Activated naive CD4-positive, alpha-beta T cell treated with anti-CD3 and anti-CD28 coated beads for 36 hours (primary cell): ENCODE measurements at regions not wholly inside any gene's neighbourhood (a gene's known extent, or its start where the extent isn't known, plus 50 kb on each side); places are given as distances from the start of the nearest gene placed in this dataset.

ENCODE experiments used
- CTCF ChIA-PET: fragments of 350-600 bp; sonication (Branson Sonifier 250); formaldehyde crosslinking; loops from one replicate; lab custom pipeline; 2021; ENCODE audit warnings: antibody characterized with exemption; lab: Charles Lee
- DNase-seq: peaks from one replicate; pipeline ENCODE4 v3.0.0-alpha.2; 2020
- H3K27ac Mint-ChIP-seq: one replicate; pipeline ENCODE4 v1.8.0; 2021; ENCODE audit warnings: mild to moderate bottlenecking, mixed read lengths
- H3K27me3 Mint-ChIP-seq: one replicate; pipeline ENCODE4 v1.8.0; 2021; ENCODE audit warnings: low read depth, mixed read lengths
- H3K36me3 Mint-ChIP-seq: one replicate; pipeline ENCODE4 v1.8.0; 2021; ENCODE audit warnings: low read depth, mixed read lengths
- H3K4me1 Mint-ChIP-seq: one replicate; pipeline ENCODE4 v1.8.0; 2021; ENCODE audit warnings: low read depth, mixed read lengths
- H3K4me3 Mint-ChIP-seq: one replicate; pipeline ENCODE4 v1.8.0; 2021; ENCODE audit warnings: mild to moderate bottlenecking, moderate library complexity, mixed read lengths
- H3K9me3 Mint-ChIP-seq: one replicate; pipeline ENCODE4 v1.8.0; 2021; ENCODE audit warnings: mixed read lengths
- intact Hi-C: fragments of 100-400 bp; cut with micrococcal nuclease; formaldehyde crosslinking; loops from one replicate; pipeline ENCODE4 v1.15.1; 2023

DNA sequence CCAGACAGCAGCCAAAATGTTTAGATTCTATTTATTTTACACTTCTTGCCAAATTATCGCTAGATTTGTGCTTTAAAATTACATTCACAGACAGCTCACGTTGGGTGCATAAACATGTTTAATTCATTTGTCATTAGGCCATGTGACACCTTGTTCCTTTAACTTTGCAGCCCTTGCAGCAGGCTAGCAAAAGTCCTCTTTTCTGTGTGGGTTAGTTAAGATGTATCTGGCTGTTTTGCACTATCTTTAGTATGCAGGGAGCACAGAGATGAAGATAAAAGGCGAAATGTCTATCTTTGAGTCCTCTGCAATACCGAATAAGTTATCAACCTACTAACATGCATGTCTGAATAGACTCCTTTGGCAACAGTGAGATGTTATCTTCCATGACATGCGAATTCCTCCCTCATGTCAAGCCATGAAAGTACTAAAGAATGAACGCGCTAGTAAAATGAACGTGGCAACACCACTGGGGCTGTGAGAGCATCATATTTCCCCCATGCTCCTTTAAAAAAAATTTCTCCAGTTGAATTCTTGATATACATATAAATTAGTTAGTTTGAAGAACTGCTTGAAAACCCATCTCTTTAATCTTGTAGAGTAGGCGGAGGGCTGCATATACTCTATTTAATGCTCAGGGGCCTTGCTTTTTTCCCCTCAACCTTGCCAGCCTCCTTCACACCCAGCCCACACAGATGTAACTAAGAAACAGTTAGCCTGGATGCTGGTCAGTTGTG is 620.4 kb upstream of the NR2F2 start:
- H3K27ac Mint-ChIP-seq: no peak overlapping the region

DNA sequence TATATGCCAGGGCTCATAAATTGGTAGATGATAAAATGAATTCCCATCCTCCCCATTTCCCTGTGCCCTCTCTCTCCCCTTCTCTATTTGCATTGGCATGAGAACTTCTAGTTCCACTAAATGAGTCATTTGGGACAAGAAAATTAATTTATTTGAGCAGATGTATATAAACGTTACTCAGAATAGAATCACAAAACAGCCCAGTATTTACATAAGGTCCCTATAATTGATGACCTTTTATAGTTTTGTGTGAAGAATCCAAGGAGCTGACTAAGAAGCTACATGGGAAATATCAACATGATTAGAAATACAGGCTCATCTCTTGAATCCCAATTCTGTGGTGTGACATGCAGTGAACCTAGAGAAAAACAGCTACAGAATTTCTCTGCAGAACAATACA is 617.7 kb upstream of the NR2F2 start:
- intact Hi-C loops: no loop called here
- no peaks in the 10 kb centered on the region for H3K36me3 Mint-ChIP-seq
- no peak overlapping the region for H3K4me3 Mint-ChIP-seq
- H3K27ac Mint-ChIP-seq: no peak overlapping the region
- CTCF ChIA-PET: no interaction called here
- H3K27me3 Mint-ChIP-seq: no peaks in the 10 kb centered on the region
- no peaks in the 10 kb centered on the region for H3K9me3 Mint-ChIP-seq
- no peak for DNase-seq
- H3K4me1 Mint-ChIP-seq: peaks cover 3% of the 10 kb centered on the region

More for the DNA sequence above, 620.4 kb upstream of the NR2F2 start:
- no peak for DNase-seq
- CTCF ChIA-PET: no interaction called here
- intact Hi-C loops: no loop called here
- Mint-ChIP-seq H3K4me3 (no peak overlapping the region), H3K36me3 (no peaks in the 10 kb centered on the region), H3K27me3 (peaks cover 9% of the 10 kb centered on the region), H3K4me1 (no peaks in the 10 kb centered on the region), H3K9me3 (no peaks in the 10 kb centered on the region)

DNA sequence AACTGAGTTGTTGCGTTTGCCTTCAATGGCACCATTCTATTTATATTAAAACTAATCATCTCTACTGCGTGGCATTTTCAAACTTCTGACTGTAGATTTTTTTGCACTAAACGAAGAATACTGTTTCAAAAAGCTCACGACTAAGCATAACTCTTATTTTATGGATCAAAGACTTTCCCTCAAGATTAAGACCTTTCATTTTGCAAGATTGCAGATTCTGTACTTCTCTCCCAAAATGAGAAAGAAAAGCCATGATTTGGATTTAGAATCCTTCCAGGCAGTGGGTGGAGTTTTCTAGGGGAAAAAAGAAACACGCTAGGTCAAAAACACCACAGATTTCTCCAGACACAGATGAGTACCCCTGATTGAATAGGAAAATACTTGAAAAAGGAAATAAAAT is 617.2 kb upstream of the NR2F2 start:
- CTCF ChIA-PET: no interaction called here
- no peak for DNase-seq
- Mint-ChIP-seq H3K27me3 (no peaks in the 10 kb centered on the region), H3K4me3 (no peak overlapping the region), H3K27ac (no peak overlapping the region), H3K9me3 (no peaks in the 10 kb centered on the region), H3K4me1 (peaks cover 3% of the 10 kb centered on the region), H3K36me3 (no peaks in the 10 kb centered on the region)
- intact Hi-C loops: no loop called here

DNA sequence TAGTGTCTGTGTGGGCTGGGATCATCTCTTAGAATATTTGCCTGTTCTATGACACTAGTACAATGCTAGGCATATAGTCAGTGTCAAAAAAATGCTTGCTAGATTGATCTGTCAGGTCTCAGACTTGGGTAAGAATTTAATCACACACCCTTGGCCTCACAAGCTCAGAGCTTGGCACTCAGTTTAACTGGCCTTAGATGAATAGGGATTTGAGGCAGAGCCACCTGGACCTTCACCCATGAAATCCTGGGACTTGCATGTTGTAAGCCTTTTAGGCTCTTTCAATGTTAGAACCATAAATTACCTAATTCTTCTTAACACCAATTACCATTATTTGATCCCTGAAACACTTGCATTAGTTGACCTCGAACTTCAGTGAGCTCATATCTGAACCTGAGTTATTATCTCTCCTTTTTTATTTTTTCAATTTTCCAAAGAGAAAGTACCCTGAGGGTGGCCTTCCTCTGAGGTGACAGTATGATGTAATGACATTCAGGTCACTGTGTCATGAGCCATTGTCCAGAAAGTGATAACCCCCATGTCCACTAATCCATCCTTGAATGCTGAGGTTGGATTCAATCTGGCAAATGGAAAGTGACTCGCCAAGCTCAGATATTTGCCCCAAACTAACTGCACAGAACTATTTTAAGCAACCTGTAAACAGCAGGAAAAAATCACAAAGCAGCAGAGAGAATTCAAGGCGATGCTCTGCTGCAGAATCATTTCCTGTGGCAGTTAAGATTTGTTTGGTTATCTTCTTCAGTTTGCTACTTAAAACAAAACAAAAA is 615.2 kb upstream of the NR2F2 start:
- no peak overlapping the region for H3K27ac Mint-ChIP-seq
- H3K4me1 Mint-ChIP-seq: peaks cover 3% of the 10 kb centered on the region

DNA sequence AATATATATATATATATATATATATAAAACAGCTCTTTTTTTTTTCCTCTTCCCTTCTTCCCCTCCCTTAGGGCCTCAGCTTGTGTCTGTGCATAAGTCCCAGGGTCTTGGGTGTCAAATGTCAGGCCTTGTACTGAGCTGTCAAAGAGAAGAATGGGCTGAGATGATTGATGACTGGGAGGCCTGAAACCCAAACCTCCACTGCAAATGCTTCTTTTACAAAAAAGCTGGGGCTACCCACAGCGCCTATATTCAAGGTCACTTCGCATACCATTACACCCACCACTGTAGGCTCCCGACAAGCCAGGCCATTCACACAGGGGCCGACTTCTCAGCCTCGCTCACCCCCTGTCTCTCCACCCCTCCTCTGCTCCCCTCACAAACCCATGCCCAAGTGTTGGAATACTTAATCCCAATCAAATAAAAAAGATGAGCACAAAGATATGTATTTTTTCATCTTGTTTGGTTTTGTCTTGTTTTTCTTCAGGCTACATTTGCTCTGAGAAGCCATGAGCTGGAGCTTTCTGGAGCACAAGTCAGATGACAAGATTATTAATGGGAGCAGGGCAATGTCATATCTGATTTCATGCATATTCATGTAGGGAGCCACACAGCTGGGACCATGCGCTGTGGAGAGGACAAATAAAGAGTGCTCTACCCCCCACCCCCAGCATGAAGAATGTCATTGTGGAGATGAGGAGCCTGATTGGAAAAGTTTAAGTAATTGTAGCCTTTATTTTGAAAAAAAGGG is 614.4 kb upstream of the NR2F2 start:
- H3K36me3 Mint-ChIP-seq: no peaks in the 10 kb centered on the region
- DNase-seq: no peak
- intact Hi-C loops: no loop called here
- CTCF ChIA-PET: interaction anchor here (0.7 kb wide), 1 partner anchor 64 kb away, joined by 3 read pairs; no protein-coding TSS in a partner anchor
- peaks cover 3% of the 10 kb centered on the region for H3K4me1 Mint-ChIP-seq
- no peaks in the 10 kb centered on the region for H3K27me3 Mint-ChIP-seq
- no peaks in the 10 kb centered on the region for H3K9me3 Mint-ChIP-seq
- H3K4me3 Mint-ChIP-seq: no peak overlapping the region
- no peak overlapping the region for H3K27ac Mint-ChIP-seq

More for the DNA sequence above, 615.2 kb upstream of the NR2F2 start:
- H3K36me3 Mint-ChIP-seq: no peaks in the 10 kb centered on the region
- intact Hi-C loops: no loop called here
- no peak for DNase-seq
- H3K9me3 Mint-ChIP-seq: no peaks in the 10 kb centered on the region
- CTCF ChIA-PET: interaction anchor here (0.7 kb wide), 1 partner anchor 63 kb away, joined by 3 read pairs; no protein-coding TSS in a partner anchor
- no peaks in the 10 kb centered on the region for H3K27me3 Mint-ChIP-seq
- H3K4me3 Mint-ChIP-seq: no peak overlapping the region

DNA sequence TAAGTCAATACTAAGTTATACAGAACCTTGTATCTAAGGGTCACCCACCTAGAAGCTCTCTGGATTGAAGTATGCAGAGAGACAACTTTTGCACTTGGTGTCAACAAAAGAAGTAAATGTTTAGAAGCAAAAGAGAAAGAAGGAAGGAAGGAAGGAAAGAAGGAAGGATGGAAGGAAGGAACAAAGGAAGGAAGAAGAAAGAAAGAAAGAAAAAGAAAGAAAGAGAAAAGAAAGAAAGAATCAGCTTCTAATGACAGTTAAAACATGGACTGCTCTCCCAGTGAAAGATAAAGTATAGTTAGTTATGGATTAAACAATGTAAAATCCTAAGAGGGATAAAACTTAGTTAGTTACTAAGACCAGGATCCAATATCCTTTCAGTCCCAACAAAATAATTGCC is 613.8 kb upstream of the NR2F2 start:
- CTCF ChIA-PET: no interaction called here
- no peak overlapping the region for H3K27ac Mint-ChIP-seq
- H3K36me3 Mint-ChIP-seq: no peaks in the 10 kb centered on the region
- H3K27me3 Mint-ChIP-seq: no peaks in the 10 kb centered on the region
- no peaks in the 10 kb centered on the region for H3K9me3 Mint-ChIP-seq
- no peak overlapping the region for H3K4me3 Mint-ChIP-seq
- no peak for DNase-seq
- peaks cover 3% of the 10 kb centered on the region for H3K4me1 Mint-ChIP-seq
- intact Hi-C loops: no loop called here

DNA sequence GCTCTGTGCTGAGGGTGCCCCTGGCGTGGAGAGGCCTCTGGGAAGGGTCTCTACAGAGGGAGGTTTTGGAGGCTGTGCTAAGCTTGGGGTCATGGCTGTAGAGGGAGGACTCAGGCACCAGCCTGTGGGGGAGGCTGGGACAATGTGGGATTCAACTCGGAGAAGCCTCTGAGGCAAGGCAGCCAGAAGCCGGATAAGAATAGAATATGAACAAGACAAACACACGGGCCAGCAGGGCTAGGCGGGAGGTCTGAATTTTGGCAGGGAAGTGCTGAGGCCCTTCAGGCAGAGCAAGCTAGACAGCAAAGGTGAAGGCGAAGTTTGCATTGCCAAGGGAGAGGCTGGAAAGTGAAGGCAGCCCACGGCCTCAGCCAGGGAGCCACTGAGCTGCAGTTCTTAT is 612.1 kb upstream of the NR2F2 start:
- Mint-ChIP-seq H3K4me1 (peaks cover 3% of the 10 kb centered on the region), H3K9me3 (peaks cover 2% of the 10 kb centered on the region), H3K36me3 (no peaks in the 10 kb centered on the region), H3K27me3 (no peaks in the 10 kb centered on the region), H3K4me3 (no peak overlapping the region), H3K27ac (no peak overlapping the region)
- CTCF ChIA-PET: no interaction called here
- no peak for DNase-seq
- intact Hi-C loops: no loop called here

DNA sequence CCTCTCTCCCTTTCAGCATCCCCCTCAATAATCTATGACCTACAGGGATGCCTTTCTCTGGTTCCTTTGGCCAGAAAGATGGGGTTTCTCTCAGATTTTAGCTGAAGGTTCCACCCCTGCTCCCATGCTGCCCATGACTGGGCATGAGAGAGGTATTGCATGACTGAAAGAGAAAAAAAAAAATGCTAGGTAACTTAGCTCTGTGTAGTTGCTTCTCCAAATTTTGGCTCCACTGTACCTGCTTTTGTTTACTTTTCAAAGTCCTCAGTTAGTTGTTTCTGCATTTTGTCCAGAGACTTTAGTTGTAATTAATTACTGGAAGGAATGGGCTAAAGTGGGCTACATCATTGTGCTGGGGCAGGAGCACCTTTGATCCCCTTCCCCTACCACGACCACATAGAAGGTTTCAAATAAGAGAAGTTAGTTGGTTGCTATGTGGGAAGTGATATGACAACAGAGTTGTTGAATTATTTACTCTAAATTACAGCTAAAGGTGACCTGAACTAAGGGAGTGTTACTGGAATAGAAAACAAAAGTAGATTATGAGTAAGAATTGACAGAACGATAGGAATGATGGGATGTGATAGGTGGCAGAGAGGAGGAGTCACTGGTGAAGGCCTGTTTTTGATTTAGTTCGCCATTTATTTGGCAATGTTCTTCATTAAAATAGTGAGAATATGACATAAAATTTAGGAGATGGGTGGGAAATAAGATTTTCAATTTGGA is 605.4 kb upstream of the NR2F2 start:
- Mint-ChIP-seq H3K9me3 (peaks cover 2% of the 10 kb centered on the region), H3K4me3 (no peak overlapping the region), H3K36me3 (no peaks in the 10 kb centered on the region), H3K27ac (no peak overlapping the region), H3K4me1 (no peaks in the 10 kb centered on the region), H3K27me3 (no peaks in the 10 kb centered on the region)
- DNase-seq: no peak
- CTCF ChIA-PET: interaction anchor here (0.6 kb wide), 1 partner anchor 143 kb away, joined by 3 read pairs; no protein-coding TSS in a partner anchor
- intact Hi-C loops: no loop called here

DNA sequence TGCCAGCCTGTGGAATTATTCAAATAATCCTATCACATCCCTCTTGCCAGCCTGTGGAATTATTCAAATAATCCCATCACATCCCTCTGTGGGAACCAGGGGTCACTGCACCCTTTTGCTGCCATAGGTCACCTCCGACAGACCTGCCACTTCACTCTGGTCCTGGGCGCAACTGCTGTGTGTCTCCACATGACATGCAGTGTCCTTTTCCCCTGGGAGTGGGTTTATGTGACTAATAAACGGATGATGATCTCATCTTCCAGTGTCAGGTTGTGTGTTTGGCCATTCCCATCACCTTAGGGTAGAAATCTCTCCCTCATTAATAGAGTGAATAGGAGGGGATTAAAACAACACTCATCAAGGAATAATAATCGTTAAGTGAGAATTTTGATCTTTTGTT is 603.6 kb upstream of the NR2F2 start:
- no peak overlapping the region for H3K4me3 Mint-ChIP-seq
- peaks cover 2% of the 10 kb centered on the region for H3K9me3 Mint-ChIP-seq
- H3K27me3 Mint-ChIP-seq: no peaks in the 10 kb centered on the region
- no peaks in the 10 kb centered on the region for H3K36me3 Mint-ChIP-seq
- CTCF ChIA-PET: no interaction called here
- DNase-seq: no peak
- intact Hi-C loops: no loop called here
- H3K4me1 Mint-ChIP-seq: no peaks in the 10 kb centered on the region
- H3K27ac Mint-ChIP-seq: no peak overlapping the region

DNA sequence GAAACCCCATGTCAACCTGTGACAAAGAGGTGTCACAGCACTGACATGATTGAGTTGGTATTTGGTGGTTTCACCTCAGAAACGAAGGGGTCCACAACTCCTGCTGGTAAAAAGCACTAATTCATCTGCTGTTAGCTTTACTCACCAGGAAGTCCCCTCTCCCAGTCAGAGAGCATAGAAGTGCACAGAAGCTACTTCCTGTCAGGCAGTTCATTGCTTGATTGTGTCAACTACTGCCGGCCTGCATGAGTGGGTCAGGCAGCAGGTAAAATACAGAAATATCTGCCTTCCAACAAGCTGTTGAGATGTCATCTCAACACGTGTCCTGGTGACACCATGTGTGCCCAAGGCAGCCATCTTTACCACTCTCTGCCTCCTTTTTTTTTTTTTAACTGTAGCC is 596.6 kb upstream of the NR2F2 start:
- Mint-ChIP-seq H3K27me3 (no peaks in the 10 kb centered on the region), H3K27ac (no peak overlapping the region), H3K36me3 (peaks cover 7% of the 10 kb centered on the region), H3K4me3 (no peak overlapping the region), H3K9me3 (peaks cover 4% of the 10 kb centered on the region), H3K4me1 (peaks cover 33% of the 10 kb centered on the region)
- CTCF ChIA-PET: interaction anchor here (0.5 to 0.7 kb wide), 3 partner anchors 16 to 258 kb away, joined by 3 read pairs; no protein-coding TSS in a partner anchor
- peak; percentile 46 for DNase-seq
- intact Hi-C loops: loop anchor here (10.0 kb wide), 1 partner anchor 289 kb away; no protein-coding TSS in a partner anchor

DNA sequence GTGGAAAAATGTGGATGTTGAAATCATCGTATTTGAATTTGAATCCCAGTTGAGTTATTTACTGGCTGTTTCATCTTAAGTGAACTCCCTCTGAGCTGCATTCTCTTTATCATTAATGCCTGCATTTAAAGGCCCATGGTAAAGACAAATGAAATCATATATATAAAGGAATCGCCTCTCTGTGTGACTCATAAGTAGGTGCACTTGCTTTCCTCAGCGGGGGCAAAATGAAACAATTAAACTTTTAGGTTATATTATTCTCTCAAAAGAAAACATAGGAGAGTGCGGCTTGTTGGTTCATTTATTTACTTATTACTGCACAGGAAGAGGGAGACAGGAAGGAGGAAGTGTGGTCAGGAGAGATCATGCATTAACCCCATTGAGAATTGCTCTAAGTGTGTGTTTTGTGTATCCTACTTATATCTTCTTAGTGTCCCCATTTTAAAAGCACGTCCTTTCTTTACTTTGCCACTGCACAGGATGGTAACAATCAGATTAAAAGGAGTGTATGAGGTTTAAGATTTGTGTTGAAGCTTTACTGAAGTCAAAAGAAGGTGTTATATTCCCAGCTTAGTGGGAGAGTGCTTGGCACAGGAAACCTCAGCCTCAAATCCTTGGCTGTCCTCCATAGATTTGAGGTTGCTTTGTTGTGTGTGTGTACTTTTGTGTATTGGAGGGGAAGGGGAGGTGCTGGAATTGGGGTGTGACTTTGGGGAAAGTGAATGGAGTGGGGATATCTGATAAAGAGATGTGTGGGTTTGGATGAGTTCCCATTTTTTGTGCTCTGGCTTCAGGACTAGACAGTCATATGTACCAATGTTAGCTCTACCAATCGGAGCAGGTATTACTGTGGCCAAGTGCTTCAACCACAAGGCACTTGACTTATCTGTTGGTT is 595.8 kb upstream of the NR2F2 start:
- CTCF ChIA-PET: interaction anchor here (0.5 to 0.7 kb wide), 3 partner anchors 17 to 257 kb away, joined by 3 read pairs; no protein-coding TSS in a partner anchor
- H3K27ac Mint-ChIP-seq: peak overlapping the region; percentile 29

More for the DNA sequence above, 595.8 kb upstream of the NR2F2 start:
- Mint-ChIP-seq H3K9me3 (peaks cover 4% of the 10 kb centered on the region), H3K36me3 (peaks cover 7% of the 10 kb centered on the region), H3K27me3 (no peaks in the 10 kb centered on the region), H3K4me3 (no peak overlapping the region), H3K4me1 (peaks cover 33% of the 10 kb centered on the region)
- intact Hi-C loops: loop anchor here (5.0 to 10.0 kb wide), 2 partner anchors 112 to 290 kb away; no protein-coding TSS in a partner anchor
- DNase-seq: peak; percentile 11
